ENCODE measurements at regions not wholly inside any gene's neighbourhood (a gene's known extent, or its start where the extent isn't known, plus 50 kb on each side); places are given as distances from the start of the nearest gene placed in this dataset.
A peak's percentile ranks its signal among the peaks of the same experiment; 100 is the strongest.

GRCh38 chr12:93097417-93097816 lies 168.3 kb upstream of the EEA1 start:
- Histone ChIP-seq H3K36me3 (no peaks in the 10 kb centered on the region), H3K4me1 (no peaks in the 10 kb centered on the region), H3K27ac (no peak overlapping the region), H3K27me3 (no peaks in the 10 kb centered on the region), H3K9me3 (no peaks in the 10 kb centered on the region), H3K4me3 (no peak overlapping the region)
- TF ChIP-seq POLR2A (IDR thresholded peaks at IDR 0.05) (no peak), CTCF (IDR thresholded peaks at IDR 0.05) (no peak)
- DNase-seq, result no peak

GRCh38 chr12:93098077-93098476 lies 169.0 kb upstream of the EEA1 start:
- H3K4me1 ChIP-seq, result no peaks in the 10 kb centered on the region
- TF ChIP-seq POLR2A (IDR thresholded peaks at IDR 0.05) (no peak), CTCF (IDR thresholded peaks at IDR 0.05) (peak; percentile 41 to 83 (median 60))
- H3K4me3 ChIP-seq, result no peak overlapping the region
- peak in 2 of 3 donors; percentile 85 to 92 for DNase-seq
- H3K27ac ChIP-seq, result no peak overlapping the region
- H3K36me3 ChIP-seq, result no peaks in the 10 kb centered on the region
- H3K27me3 ChIP-seq, result no peaks in the 10 kb centered on the region
- H3K9me3 ChIP-seq, result no peaks in the 10 kb centered on the region

- Histone ChIP-seq H3K4me1 (no peaks in the 10 kb centered on the region), H3K9me3 (no peaks in the 10 kb centered on the region), H3K4me3 (no peak overlapping the region), H3K27me3 (no peaks in the 10 kb centered on the region), H3K27ac (no peak overlapping the region), H3K36me3 (no peaks in the 10 kb centered on the region)
- DNase-seq, result no peak
- TF ChIP-seq CTCF (IDR thresholded peaks at IDR 0.05) (no peak), POLR2A (IDR thresholded peaks at IDR 0.05) (no peak)
These were observed 170.7 kb upstream of the EEA1 start for GRCh38 chr12:93099792-93100191.

- no peaks in the 10 kb centered on the region for H3K27me3 ChIP-seq
- no peak for DNase-seq
- no peak for TF ChIP-seq POLR2A (IDR thresholded peaks at IDR 0.05)
- no peak for TF ChIP-seq CTCF (IDR thresholded peaks at IDR 0.05)
- H3K9me3 ChIP-seq, result no peaks in the 10 kb centered on the region
- no peak overlapping the region for H3K4me3 ChIP-seq
- no peaks in the 10 kb centered on the region for H3K4me1 ChIP-seq
- H3K27ac ChIP-seq, result no peak overlapping the region
- H3K36me3 ChIP-seq, result no peaks in the 10 kb centered on the region
These were observed 171.5 kb upstream of the EEA1 start for GRCh38 chr12:93100610-93101009.

- TF ChIP-seq POLR2A (IDR thresholded peaks at IDR 0.05) (no peak), CTCF (IDR thresholded peaks at IDR 0.05) (no peak)
- DNase-seq, result no peak
- H3K27me3 ChIP-seq, result no peaks in the 10 kb centered on the region
These were observed 172.3 kb upstream of the EEA1 start for GRCh38 chr12:93101367-93101766.

GRCh38 chr12:93102312-93102711 lies 173.2 kb upstream of the EEA1 start:
- Histone ChIP-seq H3K4me3 (no peak overlapping the region), H3K27ac (no peak overlapping the region), H3K9me3 (no peaks in the 10 kb centered on the region), H3K4me1 (no peaks in the 10 kb centered on the region), H3K36me3 (no peaks in the 10 kb centered on the region), H3K27me3 (no peaks in the 10 kb centered on the region)
- TF ChIP-seq CTCF (IDR thresholded peaks at IDR 0.05) (no peak), POLR2A (IDR thresholded peaks at IDR 0.05) (no peak)
- no peak for DNase-seq

More at GRCh38 chr12:93101367-93101766, 172.3 kb upstream of the EEA1 start:
- Histone ChIP-seq H3K36me3 (no peaks in the 10 kb centered on the region), H3K9me3 (no peaks in the 10 kb centered on the region), H3K4me1 (no peaks in the 10 kb centered on the region), H3K27ac (no peak overlapping the region), H3K4me3 (no peak overlapping the region)

All from Peyer's patch (tissue), 4 donors.